RWPE2 (cell line): ENCODE measurements at regions not wholly inside any gene's neighbourhood (a gene's known extent, or its start where the extent isn't known, plus 50 kb on each side); places are given as distances from the start of the nearest gene placed in this dataset.

Experiments
- ATAC-seq: fragments of 200-7000 bp; cut with Tn5 transposase; 3 replicates; pipeline ENCODE4 v1.9.1; 2021; ENCODE audit warnings: low read depth
- DNase-seq: peaks from one replicate; pipeline ENCODE4 v3.0.0-alpha.2; 2020; ENCODE audit warnings: low spot score
- H3K27ac ChIP-seq: fragments of 450-650 bp; 2 replicates; pipeline ENCODE4 v1.5.1; 2017; ENCODE audit warnings: mild to moderate bottlenecking; ENCODE audit not compliant: poor library complexity, severe bottlenecking
- H3K27me3 ChIP-seq: fragments of 250-450 bp; sonication (Bioruptor Pico); 2 replicates; pipeline ENCODE4 v1.5.1; 2021; ENCODE audit warnings: mild to moderate bottlenecking, moderate library complexity; ENCODE audit not compliant: insufficient read depth, poor library complexity, severe bottlenecking
- H3K36me3 ChIP-seq: fragments of 250-450 bp; sonication (Bioruptor Pico); 2 replicates; pipeline ENCODE4 v1.5.1; 2020; ENCODE audit warnings: low read depth, mild to moderate bottlenecking, moderate library complexity
- H3K4me1 ChIP-seq: fragments of 250-450 bp; sonication (Bioruptor Pico); 2 replicates; pipeline ENCODE4 v1.5.1; 2021; ENCODE audit warnings: mild to moderate bottlenecking, moderate library complexity; ENCODE audit not compliant: insufficient read depth, poor library complexity, severe bottlenecking
- H3K4me3 ChIP-seq: fragments of 250-450 bp; sonication (Bioruptor Pico); 2 replicates; pipeline ENCODE4 v1.5.1; 2021; ENCODE audit warnings: mild to moderate bottlenecking, moderate library complexity; ENCODE audit not compliant: severe bottlenecking
- H3K9me3 ChIP-seq: fragments of 250-450 bp; sonication (Bioruptor Pico); 2 replicates; pipeline ENCODE4 v1.5.1; 2021; ENCODE audit warnings: mild to moderate bottlenecking, moderate library complexity; ENCODE audit not compliant: severe bottlenecking
- TF ChIP-seq, protein P1 (sequence below): fragments of 450-650 bp; IDR thresholded peaks from one replicate; pipeline ENCODE4 v1.5.1; 2017; ENCODE audit warnings: mild to moderate bottlenecking, moderate library complexity; ENCODE audit not compliant: poor library complexity, severe bottlenecking

DNA sequence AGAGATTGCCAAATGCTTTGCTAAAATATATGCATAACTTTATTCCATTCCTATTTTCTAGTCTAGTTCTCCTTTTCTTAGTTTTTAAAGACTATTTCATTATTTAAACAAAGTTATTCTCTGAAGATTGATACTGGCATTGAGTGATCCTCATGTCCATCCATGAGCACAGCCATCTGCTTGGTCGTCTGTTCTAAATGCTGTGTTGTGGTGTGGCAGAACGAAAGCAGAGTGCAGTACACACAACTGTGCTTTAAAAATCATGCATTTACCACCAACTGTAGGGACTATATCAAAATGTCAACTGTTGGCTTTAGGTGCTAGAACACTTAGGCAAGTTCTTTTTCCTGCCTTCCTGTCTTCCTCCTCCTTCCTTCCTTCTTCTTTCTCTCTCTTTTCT lies 226.6 kb downstream of the ACKR3 start:
- TF ChIP-seq, protein P1, sequence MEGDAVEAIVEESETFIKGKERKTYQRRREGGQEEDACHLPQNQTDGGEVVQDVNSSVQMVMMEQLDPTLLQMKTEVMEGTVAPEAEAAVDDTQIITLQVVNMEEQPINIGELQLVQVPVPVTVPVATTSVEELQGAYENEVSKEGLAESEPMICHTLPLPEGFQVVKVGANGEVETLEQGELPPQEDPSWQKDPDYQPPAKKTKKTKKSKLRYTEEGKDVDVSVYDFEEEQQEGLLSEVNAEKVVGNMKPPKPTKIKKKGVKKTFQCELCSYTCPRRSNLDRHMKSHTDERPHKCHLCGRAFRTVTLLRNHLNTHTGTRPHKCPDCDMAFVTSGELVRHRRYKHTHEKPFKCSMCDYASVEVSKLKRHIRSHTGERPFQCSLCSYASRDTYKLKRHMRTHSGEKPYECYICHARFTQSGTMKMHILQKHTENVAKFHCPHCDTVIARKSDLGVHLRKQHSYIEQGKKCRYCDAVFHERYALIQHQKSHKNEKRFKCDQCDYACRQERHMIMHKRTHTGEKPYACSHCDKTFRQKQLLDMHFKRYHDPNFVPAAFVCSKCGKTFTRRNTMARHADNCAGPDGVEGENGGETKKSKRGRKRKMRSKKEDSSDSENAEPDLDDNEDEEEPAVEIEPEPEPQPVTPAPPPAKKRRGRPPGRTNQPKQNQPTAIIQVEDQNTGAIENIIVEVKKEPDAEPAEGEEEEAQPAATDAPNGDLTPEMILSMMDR, result no peak
- Histone ChIP-seq H3K4me1 (no peaks in the 10 kb centered on the region), H3K9me3 (no peaks in the 10 kb centered on the region), H3K4me3 (no peak overlapping the region), H3K36me3 (no peaks in the 10 kb centered on the region), H3K27me3 (no peaks in the 10 kb centered on the region), H3K27ac (no peak overlapping the region)
- DNase-seq (no peak), ATAC-seq (no peak)

DNA sequence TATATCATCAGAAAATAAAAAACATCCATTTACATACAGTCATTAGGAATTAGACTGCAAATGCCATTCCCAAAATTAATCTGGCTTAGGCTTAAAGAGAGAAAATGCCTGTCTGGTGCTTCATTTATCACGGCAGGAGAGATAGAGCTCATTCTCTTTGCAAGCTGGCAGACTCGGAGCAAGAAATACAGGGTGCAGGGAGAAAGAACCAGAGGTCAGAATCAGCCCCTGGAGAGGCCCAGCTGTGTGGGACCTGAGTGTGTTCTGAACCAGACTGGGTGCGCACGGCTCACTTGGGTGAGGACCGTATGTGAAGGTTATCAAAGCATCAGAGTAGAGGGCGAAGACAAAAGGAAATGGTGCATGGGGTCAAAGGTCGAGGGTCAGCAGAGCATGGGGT lies 227.8 kb downstream of the ACKR3 start:
- Histone ChIP-seq H3K27ac (no peak overlapping the region), H3K27me3 (no peaks in the 10 kb centered on the region), H3K4me3 (no peak overlapping the region), H3K9me3 (no peaks in the 10 kb centered on the region), H3K4me1 (no peaks in the 10 kb centered on the region), H3K36me3 (no peaks in the 10 kb centered on the region)
- TF ChIP-seq, protein P1, result no peak
- ATAC-seq (no peak), DNase-seq (no peak)

DNA sequence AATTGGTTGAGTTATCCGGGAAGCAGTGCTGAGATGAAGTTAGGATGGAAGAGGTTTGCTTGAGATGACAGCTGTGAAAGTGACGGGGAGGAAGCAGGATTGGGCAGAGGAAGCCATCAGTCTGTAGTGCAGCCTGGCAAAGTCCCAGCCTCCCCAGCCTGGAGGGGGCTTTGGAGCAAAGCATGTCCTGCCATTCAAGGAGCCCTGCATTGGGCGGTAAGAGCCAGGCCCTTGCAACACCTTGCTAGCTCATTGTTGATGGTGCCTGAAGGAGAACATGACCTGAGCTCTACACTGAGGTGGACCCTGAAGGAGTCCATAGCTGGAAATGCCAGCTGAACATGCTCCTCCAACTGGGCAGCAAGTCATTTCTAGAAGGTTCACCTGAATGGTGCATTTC lies 228.9 kb downstream of the ACKR3 start:
- TF ChIP-seq, protein P1, result no peak
- Histone ChIP-seq H3K4me3 (no peak overlapping the region), H3K36me3 (no peaks in the 10 kb centered on the region), H3K27ac (no peak overlapping the region), H3K27me3 (no peaks in the 10 kb centered on the region), H3K4me1 (no peaks in the 10 kb centered on the region), H3K9me3 (no peaks in the 10 kb centered on the region)
- DNase-seq (no peak), ATAC-seq (no peak)

DNA sequence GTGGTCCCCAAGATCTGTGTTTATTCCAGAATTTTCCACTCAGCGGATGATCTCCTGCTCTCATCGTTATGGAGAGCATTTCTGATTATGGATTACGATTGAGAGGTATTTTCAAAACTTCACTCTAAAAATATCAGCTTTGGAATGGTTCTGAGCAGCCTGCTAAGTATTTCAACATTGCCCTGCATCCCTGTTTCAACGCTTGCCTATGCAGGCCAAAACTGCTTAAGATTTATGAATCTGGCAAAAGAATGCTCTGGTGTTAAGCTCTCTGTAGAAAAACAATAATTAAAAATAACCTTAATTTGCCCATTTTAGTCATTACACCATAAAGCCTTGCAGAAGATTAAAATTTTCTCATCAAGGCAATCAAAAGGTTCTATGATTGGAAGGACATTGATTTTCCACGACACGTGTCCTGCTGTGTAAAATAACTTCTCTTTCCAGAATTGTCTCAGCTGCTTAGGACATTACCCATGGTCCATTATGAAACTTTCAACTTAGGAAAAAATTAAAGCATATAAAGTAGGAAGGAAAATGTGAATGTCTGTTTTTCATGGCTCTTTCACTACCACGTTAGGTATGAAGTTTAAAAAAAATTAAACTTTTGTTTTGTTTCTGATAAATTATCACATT lies 229.9 kb downstream of the ACKR3 start:
- Histone ChIP-seq H3K27ac (no peak overlapping the region), H3K27me3 (no peaks in the 10 kb centered on the region), H3K36me3 (no peaks in the 10 kb centered on the region), H3K9me3 (no peaks in the 10 kb centered on the region), H3K4me3 (no peak overlapping the region), H3K4me1 (no peaks in the 10 kb centered on the region)
- TF ChIP-seq, protein P1, result no peak
- DNase-seq (no peak), ATAC-seq (no peak)

DNA sequence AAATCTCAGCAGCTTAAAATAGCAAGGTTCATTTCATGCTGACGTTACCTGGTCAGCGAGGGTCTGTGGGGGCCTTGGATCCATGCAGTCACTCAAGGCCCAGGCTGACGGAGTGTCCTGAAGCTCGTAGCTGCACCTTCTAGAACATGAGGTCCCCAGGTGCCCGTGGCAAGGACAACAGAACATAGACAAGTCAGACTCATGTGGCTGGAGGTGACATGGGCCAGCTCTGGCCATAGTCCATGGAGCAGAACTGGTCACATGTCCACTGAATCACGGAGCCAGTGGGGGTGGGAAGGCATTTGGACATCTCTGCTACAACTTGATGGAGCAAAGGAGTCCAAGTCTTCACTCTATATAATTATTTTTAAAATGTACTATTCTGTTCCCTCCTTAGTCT lies 233.2 kb downstream of the ACKR3 start:
- H3K9me3 ChIP-seq, result no peaks in the 10 kb centered on the region
- H3K4me3 ChIP-seq, result no peak overlapping the region
- TF ChIP-seq, protein P1, result no peak
- no peaks in the 10 kb centered on the region for H3K36me3 ChIP-seq
- no peaks in the 10 kb centered on the region for H3K4me1 ChIP-seq
- no peaks in the 10 kb centered on the region for H3K27me3 ChIP-seq
- no peak for DNase-seq
- ATAC-seq, result no peak
- H3K27ac ChIP-seq, result no peak overlapping the region
